HG03378 (cell line): ENCODE measurements at regions not wholly inside any gene's neighbourhood (a gene's known extent, or its start where the extent isn't known, plus 50 kb on each side); places are given as distances from the start of the nearest gene placed in this dataset.
"Not testable (repeated sequence)": the region's sequence is repeated elsewhere in the genome, so short reads cannot be mapped to it uniquely, and the experiment has no call there.

Experiments
- ATAC-seq: cut with Tn5 transposase; IDR thresholded peaks from one replicate; pipeline ENCODE4 v1.9.1; 2021; ENCODE audit warnings: mild to moderate bottlenecking, moderate library complexity; ENCODE audit not compliant: unreplicated experiment

GRCh38 chr14:46147452-46147851, 504.1 kb downstream of the RPL10L start:
- ATAC-seq: no peak

DNA sequence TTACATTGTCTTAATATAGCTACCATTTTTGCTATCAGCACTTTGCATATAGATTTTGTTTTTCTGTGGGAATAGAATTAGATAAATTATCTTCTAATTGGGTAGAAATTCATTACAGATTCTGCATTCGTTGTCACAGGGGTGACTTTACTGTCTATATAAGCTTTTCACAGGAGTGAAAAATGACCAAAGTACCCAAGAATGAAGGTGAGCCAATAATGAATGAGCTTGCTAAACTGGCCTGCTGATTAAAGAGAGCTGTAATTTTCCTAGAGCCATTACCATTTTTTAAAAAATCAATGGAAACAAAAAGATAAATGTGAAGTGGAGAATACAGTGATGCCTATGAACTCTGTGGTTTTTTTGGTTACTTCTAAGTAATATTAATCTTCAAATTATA, 504.6 kb downstream of the RPL10L start:
- no peak for ATAC-seq

DNA sequence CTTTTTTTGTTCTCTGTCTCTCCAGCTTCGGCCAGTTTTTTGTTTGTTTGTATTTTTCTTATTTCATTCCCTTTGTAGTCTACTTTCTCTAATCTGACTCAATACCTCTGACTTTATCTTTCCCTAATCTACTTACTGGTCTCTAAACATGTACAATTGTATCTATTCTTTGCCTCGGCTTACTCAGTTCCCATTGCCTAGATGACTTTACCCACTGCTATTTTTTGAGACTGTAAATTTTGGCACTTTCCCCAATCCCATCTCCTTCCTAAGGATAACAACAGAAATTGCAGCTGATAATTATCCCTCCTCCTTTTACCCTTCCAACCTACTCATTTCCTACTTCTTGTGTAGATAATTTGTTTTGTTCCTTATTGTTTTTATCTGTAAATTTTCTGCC, 511.1 kb downstream of the RPL10L start:
- no peak for ATAC-seq

DNA sequence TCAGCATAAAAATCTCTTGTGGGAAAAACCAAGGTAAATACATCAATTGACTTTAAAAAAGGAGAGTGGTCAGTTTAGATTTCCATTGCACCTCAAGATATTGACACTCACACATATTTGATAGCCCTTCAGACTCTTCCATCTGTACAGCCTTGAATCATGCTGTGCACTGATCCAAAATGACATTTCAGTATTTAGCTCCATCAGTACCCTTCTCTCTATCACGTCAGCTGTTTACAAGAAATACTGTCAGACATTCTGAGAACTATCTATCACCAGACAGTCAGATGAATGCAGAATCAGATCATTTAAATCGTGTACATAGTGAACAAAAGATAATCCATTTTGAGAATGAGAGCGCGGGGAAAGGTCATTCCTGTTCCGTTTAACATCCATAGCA, 511.9 kb downstream of the RPL10L start:
- no peak for ATAC-seq

DNA sequence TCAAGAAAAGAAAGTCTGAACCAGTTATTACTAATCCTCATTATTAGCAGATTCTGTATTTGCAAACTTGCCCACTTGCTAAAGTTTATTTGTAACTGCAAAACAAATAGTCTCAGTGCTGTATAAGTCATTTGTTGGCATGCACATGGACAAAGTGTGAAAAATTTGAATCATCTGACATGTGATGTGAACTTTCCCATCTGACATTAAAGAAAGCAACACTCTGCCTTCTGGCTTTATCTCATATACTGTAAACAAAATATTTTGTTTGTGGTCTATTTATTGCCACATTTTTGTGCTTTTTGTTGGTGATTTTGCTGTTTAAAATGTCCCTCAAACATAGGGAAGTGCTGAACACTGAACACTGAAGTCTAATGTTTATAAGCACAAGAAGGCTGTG, 513.8 kb downstream of the RPL10L start:
- no peak for ATAC-seq

DNA sequence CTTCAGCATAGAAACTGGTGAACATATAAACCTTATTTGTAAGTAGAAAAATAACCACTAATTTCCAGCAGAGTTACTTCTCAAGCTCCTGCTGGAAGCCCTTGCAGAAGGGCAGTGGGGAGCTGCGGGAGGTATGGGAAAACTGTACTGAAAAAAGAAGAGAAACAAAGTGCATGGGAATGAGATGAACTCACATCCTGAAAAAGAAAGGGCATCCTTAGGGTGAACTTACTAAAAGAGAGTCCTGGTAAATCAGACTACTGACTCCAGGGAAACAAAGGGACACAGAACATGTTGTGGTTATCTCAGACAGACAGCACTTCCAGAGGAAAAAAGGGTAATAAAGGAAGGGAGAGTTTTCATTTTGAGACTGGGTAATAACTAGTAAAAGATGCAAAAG, 515.1 kb downstream of the RPL10L start:
- no peak for ATAC-seq

DNA sequence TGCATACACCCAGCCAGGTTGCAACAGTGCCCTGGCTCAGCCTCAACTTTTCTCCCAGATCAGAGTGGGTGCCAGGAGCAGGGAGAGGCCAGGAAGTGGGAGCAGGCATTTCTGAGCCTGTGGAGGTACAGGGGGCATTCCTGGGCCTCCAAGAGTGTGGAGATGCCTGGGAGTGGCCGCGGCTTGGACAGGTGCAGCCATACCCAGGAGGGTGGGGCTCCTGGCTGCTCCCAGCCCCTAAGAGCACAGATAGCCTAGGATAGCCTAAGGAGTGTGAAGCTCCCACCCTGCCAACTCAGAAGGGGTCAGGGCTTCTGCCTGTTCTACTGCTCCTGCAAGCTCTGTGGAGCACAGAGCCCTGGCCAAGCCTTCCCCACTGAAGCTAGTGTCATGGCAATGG, 543.4 kb downstream of the RPL10L start:
- ATAC-seq: no peak

DNA sequence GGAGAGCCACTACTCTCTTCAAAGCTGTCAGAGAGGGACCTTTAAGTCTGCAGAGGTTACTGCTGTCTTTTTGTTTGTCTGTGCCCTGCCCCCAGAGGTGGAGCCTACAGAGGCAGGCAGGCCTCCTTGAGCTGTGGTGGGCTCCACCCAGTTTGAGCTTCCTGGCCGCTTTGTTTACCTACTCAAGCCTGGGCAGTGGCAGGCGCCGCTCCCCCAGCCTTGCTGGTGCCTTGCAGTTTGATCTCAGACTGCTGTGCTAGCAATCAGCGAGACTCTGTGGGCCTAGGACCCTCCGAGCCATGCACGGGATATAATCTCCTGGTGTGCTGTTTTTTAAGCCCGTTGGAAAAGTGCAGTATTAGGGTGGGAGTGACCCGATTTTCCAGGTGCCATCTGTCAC, 550.7 kb downstream of the RPL10L start:
- not testable (repeated sequence) for ATAC-seq

- ATAC-seq: no peak
These were observed 559.8 kb downstream of the RPL10L start for GRCh38 chr14:46091819-46092218.

DNA sequence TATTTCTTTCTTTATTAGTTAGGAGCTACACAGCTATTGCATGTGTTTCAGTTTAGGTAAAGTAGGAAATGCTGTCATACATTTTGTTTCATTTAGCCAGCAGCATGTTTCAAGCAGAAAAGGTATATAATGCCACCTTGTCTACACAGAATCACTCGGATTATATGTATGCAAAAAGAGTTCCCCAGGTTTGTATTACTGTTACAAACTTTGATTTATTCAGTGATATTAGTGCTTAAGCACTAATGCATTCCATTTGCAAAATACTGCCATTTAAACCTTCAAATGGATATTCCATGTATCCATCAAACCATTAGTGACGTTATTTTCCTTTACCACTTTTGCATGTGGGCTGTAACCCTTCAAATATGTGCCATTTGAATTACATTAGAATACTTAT, 564.0 kb downstream of the RPL10L start:
- no peak for ATAC-seq

DNA sequence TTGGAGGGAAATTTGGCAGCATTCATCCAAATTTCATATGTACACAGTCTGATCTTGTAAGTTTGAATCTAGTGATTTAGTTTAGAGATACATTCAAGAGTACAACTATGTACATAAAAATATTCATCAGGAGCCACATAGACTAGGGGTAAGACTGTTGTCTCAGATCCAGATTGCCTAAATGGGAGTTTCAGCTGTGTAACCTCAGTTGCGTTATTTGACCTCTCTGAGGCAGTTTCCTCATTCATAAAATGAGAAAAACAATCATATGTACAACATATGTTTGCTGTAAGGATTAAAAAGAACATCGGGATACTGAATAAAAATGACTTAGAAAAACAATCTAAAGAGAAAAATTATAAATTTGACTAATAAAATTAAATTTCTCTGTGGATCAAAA, 577.5 kb downstream of the RPL10L start:
- no peak for ATAC-seq

DNA sequence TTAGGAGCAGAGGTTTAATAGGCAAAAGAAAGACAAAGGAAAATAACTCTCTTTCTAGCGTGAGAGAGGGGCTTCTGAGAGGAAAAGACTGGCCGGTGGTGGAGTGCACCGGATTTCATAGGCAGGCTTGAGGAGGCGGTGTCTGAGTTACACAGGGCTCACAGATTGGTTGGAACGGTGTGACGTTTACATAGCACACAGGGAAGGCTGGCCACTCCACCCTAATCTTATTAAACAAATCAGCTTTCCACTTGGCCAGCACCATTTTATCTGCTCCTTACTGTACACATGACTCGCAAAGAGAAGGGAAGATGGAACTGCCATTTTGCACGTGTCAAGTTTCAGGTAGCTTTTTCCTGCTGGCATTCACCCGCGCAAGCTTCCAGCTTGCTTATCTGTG, 587.7 kb downstream of the RPL10L start:
- no peak for ATAC-seq

- no peak for ATAC-seq
These were observed 592.5 kb downstream of the RPL10L start for GRCh38 chr14:46058964-46059563.

DNA sequence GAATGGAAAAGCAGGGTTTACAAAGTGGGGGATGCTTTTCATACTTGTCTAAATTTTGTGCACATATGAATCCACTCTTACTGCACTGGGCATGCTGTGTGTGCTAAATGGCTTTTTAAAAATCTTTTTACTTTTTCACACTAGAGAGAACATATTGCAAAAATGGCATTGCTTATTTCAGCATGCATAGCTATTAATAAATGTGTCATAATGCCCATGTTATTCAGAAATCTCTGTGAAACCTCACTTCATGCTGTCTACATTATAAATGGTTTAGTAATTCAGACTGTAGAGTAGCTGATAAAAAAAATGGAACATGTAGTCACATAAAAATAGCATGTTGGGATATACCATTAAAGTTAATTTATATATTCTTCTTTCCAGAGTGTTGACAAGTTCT, 593.8 kb downstream of the RPL10L start:
- ATAC-seq: no peak

DNA sequence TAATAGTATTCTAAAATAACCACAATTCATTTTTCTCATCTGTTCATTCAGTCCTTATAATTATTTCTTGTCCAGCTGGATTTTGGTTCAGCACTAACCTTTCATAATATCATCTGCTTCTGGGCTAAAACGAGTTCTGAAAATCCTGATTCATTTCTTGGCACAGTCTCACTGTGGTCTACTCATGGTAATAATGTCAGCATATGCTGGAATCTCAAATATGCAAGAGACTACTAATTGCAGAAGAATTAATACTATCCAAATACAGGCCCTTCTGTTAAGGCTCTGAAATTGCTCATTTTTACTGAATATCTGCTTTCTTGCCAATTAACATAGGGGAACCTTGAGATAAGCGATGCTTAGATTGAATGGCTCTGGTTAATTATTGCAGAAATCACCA, 597.1 kb downstream of the RPL10L start:
- no peak for ATAC-seq

GRCh38 chr14:46053221-46053620, 598.4 kb downstream of the RPL10L start:
- no peak for ATAC-seq

- no peak for ATAC-seq
These were observed 599.8 kb downstream of the RPL10L start for GRCh38 chr14:46051796-46052195.

- ATAC-seq: no peak
These were observed 603.5 kb downstream of the RPL10L start for GRCh38 chr14:46048127-46048526.

- ATAC-seq: no peak
These were observed 615.5 kb downstream of the RPL10L start for GRCh38 chr14:46036099-46036498.

DNA sequence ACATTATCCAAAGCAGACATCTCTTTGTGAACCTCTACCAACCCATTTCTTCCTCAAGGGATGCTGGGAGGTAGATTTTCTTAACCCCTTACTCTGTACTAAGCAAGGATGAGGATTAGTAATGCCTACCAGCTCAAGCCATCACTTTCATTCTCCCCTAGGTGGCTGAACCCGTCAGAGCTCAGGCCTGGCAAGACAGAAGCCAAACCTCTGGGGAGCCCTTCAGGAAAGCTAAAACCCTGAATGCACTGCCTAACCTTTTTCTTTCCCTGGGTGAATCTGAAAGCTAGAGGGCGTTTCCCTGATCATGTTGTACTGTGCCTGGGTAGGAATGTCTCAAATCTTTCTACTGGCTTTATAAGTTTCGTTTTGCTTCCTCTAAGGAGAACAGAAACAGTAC, 617.3 kb downstream of the RPL10L start:
- no peak for ATAC-seq

GRCh38 chr14:46018846-46019420, 632.6 kb downstream of the RPL10L start:
- no peak for ATAC-seq

DNA sequence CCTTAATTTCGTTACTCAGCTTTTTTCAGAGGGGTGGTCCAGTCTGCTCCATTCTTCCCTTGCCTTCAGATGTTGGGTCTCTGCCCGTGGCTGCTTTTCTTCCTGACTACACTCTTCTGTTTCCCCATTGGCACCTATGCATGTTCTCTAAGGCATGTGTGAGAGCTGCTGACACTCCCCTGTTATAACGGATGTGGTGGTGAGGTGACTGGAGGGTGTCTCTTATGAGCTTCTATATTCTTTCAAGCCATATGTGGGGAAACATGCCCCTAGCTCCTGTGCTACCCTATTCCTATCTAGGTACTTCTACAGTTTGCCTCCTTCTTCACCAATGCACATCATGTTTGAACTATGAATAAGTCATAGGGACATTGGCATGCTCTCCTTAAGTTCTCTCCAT, 643.2 kb downstream of the RPL10L start:
- ATAC-seq: no peak

DNA sequence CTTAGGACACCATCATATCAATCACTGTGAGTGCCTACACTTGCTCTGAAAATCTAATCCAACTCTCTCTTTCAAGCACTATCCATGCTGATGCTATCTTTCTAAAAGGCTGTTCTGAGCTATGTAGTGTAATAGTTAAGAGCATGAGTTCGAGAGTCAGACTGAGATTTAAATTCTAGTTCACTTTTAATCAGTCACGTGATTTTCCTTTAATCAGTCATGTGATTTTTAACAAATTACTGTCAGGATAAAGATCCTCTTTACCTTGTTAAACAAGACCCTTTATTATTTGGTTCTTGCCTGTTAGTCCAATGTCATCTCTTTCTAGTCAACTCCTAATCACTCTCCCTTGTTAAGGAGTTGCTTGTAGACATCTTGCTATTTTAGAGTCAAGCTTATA, 653.0 kb downstream of the RPL10L start:
- no peak for ATAC-seq
